ENCODE measurements at regions not wholly inside any gene's neighbourhood (a gene's known extent, or its start where the extent isn't known, plus 50 kb on each side); places are given as distances from the start of the nearest gene placed in this dataset.

DNA sequence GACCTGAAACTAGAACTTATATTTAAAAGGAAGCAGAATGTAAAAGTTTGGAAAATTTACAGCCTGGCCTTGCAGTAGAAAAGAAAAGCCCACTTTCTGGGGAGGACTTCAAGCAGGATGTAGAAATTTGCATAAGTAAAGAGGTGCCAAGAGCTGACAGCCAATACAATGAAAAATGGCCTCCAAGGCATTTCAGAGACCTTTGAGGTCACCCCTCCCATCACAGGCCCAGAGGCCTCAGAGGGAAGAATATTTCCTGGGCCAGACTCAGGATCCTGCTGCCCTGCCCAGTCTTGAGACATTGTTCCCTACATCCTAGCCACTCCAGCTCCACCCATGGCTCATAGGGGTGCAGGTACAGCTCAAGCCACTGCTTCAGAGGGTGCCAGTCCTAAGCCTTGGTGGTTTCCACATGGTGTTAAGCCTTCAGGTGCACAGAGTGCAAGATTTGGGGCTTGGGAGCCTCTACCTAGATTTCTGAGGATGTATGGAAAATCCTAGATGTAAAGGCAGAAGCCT, 518.9 kb upstream of the INTU start:
- Histone ChIP-seq H3K36me3 (ENCODE audit: control insufficient read depth, low read length) (no peaks in the 10 kb centered on the region), H3K79me2 (ENCODE audit: control insufficient read depth, low read length) (no peaks in the 10 kb centered on the region), H3K27me3 (ENCODE audit: control insufficient read depth, low read length) (no peaks in the 10 kb centered on the region), H3K9me2 (replicated peaks; ENCODE audit: control insufficient read depth, low read length) (no peaks in the 10 kb centered on the region), H4K20me1 (ENCODE audit: control insufficient read depth, insufficient read depth, low read depth, low read length) (no peaks in the 10 kb centered on the region), H3K27ac (ENCODE audit: low read depth, low read length) (no peak overlapping the region), H3K4me2 (ENCODE audit: low read length) (no peak overlapping the region), H3K9me3 (ENCODE audit: control insufficient read depth, insufficient read depth, low read length) (no peaks in the 10 kb centered on the region), H3F3A (ENCODE audit: control insufficient read depth, insufficient read depth) (no peaks in the 10 kb centered on the region), H3K4me1 (ENCODE audit: control insufficient read depth, low read length) (no peaks in the 10 kb centered on the region), H3K4me3 (ENCODE audit: low read length) (no peak overlapping the region)
- no peak for TF ChIP-seq EZH2phosphoT487 (IDR thresholded peaks at IDR 0.05; ENCODE audit: borderline replicate concordance, low read length)
- TF ChIP-seq, protein P1, sequence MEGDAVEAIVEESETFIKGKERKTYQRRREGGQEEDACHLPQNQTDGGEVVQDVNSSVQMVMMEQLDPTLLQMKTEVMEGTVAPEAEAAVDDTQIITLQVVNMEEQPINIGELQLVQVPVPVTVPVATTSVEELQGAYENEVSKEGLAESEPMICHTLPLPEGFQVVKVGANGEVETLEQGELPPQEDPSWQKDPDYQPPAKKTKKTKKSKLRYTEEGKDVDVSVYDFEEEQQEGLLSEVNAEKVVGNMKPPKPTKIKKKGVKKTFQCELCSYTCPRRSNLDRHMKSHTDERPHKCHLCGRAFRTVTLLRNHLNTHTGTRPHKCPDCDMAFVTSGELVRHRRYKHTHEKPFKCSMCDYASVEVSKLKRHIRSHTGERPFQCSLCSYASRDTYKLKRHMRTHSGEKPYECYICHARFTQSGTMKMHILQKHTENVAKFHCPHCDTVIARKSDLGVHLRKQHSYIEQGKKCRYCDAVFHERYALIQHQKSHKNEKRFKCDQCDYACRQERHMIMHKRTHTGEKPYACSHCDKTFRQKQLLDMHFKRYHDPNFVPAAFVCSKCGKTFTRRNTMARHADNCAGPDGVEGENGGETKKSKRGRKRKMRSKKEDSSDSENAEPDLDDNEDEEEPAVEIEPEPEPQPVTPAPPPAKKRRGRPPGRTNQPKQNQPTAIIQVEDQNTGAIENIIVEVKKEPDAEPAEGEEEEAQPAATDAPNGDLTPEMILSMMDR (IDR thresholded peaks at IDR 0.05; ENCODE audit: low read depth, low read length, poor library complexity, severe bottlenecking) = no peak

DNA sequence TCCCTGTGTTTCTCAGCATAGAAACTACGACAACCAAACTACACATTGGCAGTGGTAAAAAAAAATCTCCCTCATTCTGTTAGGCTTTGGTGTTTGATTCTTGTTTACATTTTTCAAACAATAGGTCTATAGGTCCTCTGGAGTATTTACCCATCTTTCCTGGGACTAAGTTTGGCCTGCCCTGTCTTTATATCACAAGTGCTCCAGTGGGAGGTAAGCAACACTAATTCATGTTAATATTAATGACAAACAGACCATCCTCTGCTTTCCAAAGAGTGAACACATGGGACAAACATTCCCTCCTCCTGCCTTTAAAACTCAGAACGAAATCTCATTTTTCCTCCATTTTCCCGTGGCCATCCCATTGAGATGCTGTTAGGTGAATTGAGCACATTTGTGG, 514.1 kb upstream of the INTU start:
- H3F3A ChIP-seq (ENCODE audit: control insufficient read depth, insufficient read depth) = no peaks in the 10 kb centered on the region

DNA sequence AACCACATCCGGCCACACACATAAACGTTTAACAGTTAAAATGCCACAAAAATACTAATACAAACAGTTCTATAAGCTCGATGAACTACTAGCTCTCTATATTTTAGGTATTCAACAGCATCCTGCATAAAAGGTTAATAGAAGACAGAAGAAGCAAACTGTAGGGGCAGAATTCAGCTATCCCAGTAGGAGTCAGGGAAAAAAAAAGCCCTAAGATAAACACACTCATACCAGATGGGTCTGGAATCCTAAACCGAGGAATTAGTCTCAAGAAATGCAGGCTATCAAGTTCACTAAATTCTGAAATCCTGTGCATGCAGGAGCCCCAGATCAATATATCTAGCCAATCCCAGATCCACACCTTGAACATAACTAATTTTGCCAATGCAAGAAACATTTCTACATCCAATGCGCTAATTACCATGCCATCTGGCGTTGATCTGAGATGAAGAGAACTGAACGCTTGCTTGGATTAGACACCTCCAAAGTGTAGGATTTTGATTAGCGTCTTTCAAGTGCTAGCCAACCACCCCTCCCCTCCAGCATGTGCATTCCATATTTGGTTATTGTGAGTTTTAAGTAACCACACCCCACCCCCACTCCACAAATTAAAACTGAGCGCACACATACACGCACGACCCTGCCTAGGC, 512.2 kb upstream of the INTU start:
- H3K4me3 ChIP-seq (ENCODE audit: low read length) = no peak overlapping the region
- no peaks in the 10 kb centered on the region for H4K20me1 ChIP-seq (ENCODE audit: control insufficient read depth, insufficient read depth, low read depth, low read length)
- TF ChIP-seq EZH2phosphoT487 (IDR thresholded peaks at IDR 0.05; ENCODE audit: borderline replicate concordance, low read length) = no peak
- TF ChIP-seq, protein P1 (IDR thresholded peaks at IDR 0.05; ENCODE audit: low read depth, low read length, poor library complexity, severe bottlenecking) = no peak
- H3K9me2 ChIP-seq (replicated peaks; ENCODE audit: control insufficient read depth, low read length) = no peaks in the 10 kb centered on the region
- H3K4me1 ChIP-seq (ENCODE audit: control insufficient read depth, low read length) = no peaks in the 10 kb centered on the region
- no peaks in the 10 kb centered on the region for H3K79me2 ChIP-seq (ENCODE audit: control insufficient read depth, low read length)
- no peaks in the 10 kb centered on the region for H3K36me3 ChIP-seq (ENCODE audit: control insufficient read depth, low read length)
- no peak overlapping the region for H3K27ac ChIP-seq (ENCODE audit: low read depth, low read length)
- no peaks in the 10 kb centered on the region for H3K9me3 ChIP-seq (ENCODE audit: control insufficient read depth, insufficient read depth, low read length)
- H3K4me2 ChIP-seq (ENCODE audit: low read length) = no peak overlapping the region
- H3K27me3 ChIP-seq (ENCODE audit: control insufficient read depth, low read length) = no peaks in the 10 kb centered on the region
- no peaks in the 10 kb centered on the region for H3F3A ChIP-seq (ENCODE audit: control insufficient read depth, insufficient read depth)

More for the DNA sequence above, 514.1 kb upstream of the INTU start:
- Histone ChIP-seq H3K36me3 (ENCODE audit: control insufficient read depth, low read length) (no peaks in the 10 kb centered on the region), H3K27me3 (ENCODE audit: control insufficient read depth, low read length) (no peaks in the 10 kb centered on the region), H3K4me3 (ENCODE audit: low read length) (no peak overlapping the region), H3K9me2 (replicated peaks; ENCODE audit: control insufficient read depth, low read length) (no peaks in the 10 kb centered on the region), H3K9me3 (ENCODE audit: control insufficient read depth, insufficient read depth, low read length) (no peaks in the 10 kb centered on the region), H3K4me1 (ENCODE audit: control insufficient read depth, low read length) (no peaks in the 10 kb centered on the region), H4K20me1 (ENCODE audit: control insufficient read depth, insufficient read depth, low read depth, low read length) (no peaks in the 10 kb centered on the region), H3K79me2 (ENCODE audit: control insufficient read depth, low read length) (no peaks in the 10 kb centered on the region), H3K27ac (ENCODE audit: low read depth, low read length) (no peak overlapping the region), H3K4me2 (ENCODE audit: low read length) (no peak overlapping the region)
- TF ChIP-seq EZH2phosphoT487 (IDR thresholded peaks at IDR 0.05; ENCODE audit: borderline replicate concordance, low read length) = no peak
- TF ChIP-seq, protein P1 (IDR thresholded peaks at IDR 0.05; ENCODE audit: low read depth, low read length, poor library complexity, severe bottlenecking) = no peak
